ENCODE measurements at regions not wholly inside any gene's neighbourhood (a gene's known extent, or its start where the extent isn't known, plus 50 kb on each side); places are given as distances from the start of the nearest gene placed in this dataset.
"Not testable (repeated sequence)": the region's sequence is repeated elsewhere in the genome, so short reads cannot be mapped to it uniquely, and the experiment has no call there.

DNA sequence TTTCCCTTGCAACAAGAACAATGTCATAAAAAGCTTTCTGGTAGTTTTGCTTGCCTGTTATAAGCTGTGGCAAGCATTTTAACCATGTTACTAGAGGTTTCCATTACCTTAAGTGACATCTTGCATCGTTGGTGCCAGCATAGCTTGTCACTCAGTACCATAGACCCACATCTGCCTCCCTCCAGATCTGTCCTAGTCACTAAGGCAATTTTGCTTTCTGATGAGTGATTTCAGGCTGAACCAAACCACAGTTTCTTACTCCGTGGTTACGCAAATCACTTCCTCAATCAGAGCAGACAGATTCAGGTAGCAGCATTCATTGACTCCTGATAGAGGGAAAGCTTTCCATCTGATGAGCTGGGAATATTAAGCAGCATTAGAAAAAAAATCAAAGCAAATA, 1057.5 kb upstream of the FAM98A start:
- DNase-seq, result no peak

DNA sequence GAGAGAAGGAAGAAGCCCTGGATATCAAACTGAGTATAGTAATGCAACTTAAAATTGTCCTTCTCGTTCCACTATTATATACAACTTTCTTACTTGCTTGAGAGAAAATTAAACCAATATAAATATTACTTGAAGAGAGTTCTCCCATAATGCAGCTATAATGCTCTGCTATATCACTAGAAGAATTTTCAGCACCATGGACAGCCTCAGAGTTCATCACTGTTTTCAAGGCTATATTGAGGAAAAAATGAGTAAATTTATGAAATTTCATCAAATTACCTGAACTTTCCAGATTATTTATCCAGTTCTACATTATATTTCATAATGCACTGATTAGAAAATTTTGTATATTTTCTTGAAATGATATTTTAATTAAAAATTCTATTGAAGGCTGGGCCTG, 1053.5 kb upstream of the FAM98A start:
- DNase-seq, result no peak

GRCh38 chr2:34646901-34647300, 1047.8 kb upstream of the FAM98A start:
- no peak for DNase-seq

DNA sequence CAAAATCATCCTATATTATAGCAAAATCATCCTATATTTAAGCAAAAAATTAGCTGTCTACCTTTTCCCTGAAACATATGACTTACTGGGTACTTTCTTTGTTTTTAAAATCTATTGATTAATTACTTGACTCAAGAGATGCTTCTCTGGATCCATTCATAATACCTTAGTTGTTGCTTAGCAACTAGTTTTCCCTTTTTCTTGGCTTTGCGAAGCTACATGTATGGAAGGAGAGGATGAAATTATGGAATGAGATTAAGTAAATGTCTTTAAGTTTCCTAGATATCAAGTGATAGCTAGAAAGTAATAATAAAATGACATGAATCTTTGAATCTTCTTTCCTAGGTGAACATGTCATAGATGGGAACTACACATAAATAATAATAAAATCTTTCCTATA, 1033.2 kb upstream of the FAM98A start:
- no peak for DNase-seq

DNA sequence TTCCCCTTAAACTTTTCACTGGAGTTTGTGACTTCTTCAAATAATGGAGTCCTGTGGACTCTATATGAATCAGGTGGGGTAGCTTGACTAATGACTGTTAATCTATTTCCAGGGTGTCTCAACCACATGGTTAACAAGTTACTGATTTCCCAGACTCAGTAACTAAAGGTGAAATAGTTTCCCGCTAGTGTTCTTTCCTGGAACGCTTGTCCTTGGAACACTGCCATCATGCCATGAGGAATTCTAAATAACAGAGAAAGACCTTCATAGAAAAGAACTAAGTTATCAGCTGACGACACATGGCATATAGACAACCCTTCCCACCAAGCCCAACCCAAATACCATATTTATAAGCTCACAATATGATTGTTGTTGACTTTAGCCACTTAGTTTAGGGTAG, 1027.9 kb upstream of the FAM98A start:
- DNase-seq, result no peak

- no peak for DNase-seq
These were observed 1005.1 kb upstream of the FAM98A start for GRCh38 chr2:34604164-34604563.

GRCh38 chr2:34602262-34602661, 1003.2 kb upstream of the FAM98A start:
- no peak for DNase-seq

GRCh38 chr2:34601561-34601960, 1002.5 kb upstream of the FAM98A start:
- DNase-seq, result no peak

DNA sequence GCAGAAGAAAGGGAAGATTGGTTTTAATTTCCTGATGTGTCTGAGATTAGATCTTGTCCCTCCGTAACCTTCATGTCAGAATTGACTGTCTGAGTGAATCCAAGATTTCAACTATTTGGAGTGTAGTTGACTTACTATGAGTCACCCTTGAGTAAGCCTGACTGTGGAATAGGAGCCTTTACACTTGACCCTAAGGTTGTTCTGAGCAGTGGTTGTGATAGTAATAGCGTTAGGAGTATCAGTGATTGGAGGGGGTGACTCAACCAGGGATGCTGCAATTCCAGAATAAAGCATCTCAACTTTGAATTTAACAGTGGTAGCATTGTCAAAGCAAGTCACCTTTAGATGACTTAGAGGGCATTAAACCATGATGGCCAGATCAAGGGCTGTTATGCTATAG, 979.5 kb upstream of the FAM98A start:
- DNase-seq, result no peak

DNA sequence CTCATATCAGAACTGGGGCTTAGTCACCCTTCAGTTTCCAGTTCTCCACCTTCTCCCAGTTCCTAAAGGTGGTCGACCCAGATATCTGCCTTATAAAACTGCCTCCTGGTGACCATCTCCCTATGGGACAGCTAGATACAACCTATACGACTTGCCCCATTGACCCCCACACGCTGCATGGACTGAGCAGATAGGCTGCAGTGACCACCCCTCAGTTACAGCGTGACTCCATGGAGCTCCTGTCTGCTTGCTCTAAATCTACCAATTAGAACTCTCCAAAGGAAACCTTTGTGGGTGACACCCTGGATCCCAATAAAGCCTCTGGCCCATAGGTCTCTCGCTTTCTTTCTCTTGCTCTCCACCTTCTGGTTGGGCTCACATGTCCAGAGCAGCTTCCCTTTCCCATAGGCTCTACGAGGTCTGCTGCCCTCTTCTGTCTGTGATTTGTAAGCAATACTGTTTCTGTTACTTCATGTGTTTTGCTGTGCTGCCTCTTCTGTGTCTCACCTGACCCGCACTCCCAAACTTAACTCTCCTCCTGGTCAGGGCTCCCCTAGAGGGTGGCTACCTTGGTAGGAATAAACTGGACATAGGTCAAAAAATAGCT, 971.3 kb upstream of the FAM98A start:
- DNase-seq, result no peak

DNA sequence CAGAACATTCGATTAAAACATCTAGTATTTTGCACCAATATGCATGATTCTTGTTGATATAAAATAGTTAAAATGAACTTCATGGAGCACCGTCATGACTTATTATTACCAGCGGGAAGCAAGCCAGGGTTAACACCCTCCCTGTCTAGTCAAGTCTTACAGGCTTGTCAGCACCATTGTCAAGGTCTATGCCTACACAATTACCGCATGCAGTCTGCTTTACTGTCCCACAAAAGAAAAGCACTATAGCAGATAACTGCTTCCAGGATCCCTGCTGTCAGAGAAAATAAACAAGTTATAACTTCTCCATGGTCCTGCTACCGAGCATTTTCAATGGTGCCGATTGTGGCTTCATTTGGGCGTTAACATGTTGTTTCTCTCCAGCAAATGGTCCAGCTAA, 968.0 kb upstream of the FAM98A start:
- no peak for DNase-seq

DNA sequence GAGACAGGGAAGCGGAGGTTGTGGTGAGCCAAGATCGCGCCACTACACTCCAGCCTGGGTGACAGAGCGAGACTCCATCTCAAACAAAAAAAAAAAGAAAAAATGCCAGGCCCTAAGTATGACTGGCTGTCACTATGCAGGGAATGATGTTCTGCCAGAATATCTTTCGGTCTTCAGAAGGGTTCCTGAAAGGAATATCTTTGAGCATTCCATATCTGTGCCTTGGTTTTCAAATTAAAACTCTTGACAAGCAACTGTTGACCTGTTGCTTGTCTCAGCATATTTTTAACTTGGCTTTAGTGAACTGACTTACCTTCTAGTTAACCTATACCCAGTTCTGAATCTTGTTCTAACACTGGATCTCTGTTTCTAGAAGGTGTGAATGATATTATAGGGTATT, 953.2 kb upstream of the FAM98A start:
- DNase-seq, result no peak

DNA sequence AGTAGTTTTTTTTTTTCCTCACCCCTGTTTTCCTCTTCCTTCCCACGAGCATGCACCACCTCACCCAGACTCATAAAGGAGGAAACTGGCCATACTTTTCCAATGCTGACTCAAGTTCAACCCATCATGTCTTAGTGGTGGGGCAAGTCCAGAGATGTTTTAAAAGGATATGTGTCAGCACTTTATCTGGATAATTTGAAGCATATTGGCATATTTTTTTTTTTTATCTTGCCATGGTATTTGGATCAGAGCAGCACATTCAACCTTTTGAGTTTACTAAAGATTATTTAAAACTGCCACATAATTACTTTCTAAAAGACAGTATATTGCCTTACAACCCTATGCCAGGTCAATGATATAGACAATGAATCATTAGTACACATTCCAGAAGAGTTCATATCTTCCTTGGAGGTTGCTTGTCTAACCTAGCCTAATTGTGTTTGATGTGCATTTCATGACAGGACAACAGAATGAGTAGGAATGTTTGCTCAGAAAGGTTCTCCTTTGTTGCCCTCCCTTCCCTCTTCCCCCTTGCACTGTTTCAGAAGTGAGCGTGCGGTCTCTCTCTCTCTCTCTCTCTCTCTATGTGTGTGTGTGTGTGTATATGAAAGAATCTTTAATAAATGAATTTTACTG, 950.7 kb upstream of the FAM98A start:
- DNase-seq, result no peak

- DNase-seq, result no peak
These were observed 948.8 kb upstream of the FAM98A start for GRCh38 chr2:34547900-34548299.

DNA sequence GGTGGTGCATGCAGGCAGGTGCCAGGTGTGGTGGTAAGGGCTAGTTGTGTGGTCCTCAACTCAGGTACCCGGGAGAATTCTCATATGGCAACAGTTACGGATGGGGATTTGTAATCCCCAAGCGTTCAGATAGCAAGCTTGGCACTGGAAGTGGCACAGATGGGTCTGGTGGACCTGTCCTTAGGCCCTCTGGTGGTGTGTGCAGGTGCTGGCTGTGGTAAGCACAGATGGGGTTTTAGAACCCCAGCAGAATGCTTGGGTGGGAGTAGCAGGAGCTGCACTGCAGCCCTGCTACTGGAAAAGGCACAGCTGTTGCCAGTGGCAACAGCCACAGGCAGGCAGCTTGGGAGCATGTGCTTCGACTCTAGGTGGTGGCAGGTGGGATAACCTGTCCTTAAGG, 948.2 kb upstream of the FAM98A start:
- DNase-seq, result no peak

DNA sequence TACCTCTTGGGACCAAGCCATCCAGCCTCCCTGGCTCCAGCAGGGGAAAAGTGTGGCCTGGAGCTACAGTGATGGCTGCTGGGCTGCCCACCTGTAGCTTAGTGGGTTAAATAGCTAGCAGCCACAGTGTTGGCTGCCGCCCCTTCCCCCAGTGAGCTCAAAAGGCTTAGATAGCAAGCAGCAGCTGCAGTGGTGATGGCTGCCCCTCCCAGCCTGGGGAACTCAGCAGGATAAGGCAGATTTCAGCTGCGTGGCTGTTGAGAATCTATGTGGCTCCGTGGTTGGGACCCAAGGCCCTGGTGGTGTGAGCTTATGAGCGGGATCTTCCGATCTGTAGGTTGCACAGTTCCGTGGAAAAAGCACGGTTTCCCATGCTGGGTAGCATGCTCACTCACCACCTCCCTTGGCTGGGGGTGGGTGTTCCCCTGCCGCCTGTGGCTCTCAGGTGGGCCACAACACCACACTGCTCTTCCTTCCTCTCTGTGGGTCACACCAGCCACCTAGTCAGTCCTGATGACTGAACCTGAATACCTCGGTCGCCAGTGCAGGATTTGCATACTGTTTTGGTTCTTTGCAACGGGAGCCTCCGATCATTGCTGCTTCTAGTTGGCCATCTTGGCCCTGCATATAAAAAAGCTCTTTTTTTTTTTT, 946.5 kb upstream of the FAM98A start:
- no peak for DNase-seq

DNA sequence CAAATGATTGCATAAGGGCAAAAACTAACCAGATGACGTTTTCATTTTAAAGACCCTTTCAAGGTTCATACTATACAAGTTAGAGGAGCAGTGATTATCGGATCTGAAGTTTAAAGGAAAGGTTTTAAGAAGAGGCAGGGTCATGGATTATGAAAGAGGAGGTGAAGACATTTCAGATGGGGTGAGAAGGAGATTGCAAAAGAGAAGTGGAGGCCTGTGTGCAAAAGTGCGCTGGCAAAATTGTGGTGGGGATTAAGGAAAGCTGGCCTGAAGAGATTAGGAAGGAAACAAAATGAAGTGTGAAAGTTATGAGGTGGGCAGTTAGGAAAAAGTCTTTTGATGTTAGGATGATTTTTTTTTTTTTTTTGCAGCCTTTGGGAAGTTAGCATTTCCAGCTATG, 935.7 kb upstream of the FAM98A start:
- DNase-seq, result no peak

DNA sequence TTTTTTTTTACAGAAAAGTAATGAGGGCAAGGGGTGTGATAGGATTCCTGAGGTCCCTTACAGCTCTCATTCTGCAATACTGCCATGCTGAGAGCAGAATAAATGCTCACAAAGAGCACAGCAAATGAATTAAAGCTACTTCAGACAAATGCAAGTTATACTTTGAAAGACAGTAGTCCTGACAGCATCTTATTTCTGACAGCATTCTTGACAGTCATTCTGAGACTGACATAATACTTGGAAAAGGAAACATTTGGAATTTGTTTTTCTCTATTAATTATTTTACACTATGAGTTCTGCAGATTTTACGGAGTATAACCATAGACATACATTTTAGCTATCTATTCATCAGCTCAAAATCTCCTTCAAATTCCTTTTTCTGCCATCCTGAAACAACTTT, 935.2 kb upstream of the FAM98A start:
- DNase-seq, result no peak

DNA sequence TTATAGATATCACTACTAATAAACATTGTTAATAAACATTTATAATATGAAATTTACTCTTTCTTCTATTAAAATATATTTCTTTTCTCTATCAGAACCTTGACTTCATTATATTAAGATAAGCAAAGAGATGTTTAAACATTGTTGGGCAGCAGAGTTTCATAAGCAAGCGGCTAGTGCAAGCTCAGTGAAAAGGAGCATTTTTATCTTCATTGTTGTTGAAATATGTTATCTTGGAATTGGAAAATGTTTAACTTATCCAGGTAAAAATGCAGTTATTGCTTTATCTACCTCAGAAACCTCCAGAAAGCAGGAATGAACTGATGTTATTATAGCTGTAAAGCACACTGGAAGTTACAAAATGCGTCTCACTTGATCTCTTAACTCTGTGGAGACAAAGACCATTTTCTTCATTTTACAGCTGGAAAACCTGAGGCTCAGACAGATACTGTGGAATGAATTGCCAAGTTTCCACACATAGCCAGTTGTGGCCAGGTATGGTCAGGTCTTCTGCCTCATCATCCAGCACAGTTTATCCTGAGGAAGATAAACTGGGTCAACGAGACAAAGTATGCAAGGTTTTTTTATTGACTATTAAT, 934.6 kb upstream of the FAM98A start:
- no peak for DNase-seq

DNA sequence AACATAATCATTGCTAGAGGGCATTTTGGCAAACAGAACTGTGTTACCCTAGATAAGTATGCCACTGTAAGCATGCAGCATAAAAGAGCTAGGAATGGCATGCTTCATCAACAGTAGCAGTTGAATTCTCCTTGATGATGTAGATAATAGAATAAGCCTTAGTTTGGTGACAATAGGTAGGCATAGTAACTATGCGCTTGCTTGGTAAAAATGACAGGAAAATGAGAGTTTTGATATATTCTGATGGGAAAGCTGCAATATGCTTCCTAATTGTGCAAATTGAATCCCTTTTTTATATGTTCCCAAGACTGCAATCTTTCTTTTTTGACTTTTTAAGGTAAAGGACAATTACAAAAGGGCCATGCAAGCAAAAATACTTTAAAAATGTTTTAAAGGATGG, 930.9 kb upstream of the FAM98A start:
- DNase-seq, result no peak

DNA sequence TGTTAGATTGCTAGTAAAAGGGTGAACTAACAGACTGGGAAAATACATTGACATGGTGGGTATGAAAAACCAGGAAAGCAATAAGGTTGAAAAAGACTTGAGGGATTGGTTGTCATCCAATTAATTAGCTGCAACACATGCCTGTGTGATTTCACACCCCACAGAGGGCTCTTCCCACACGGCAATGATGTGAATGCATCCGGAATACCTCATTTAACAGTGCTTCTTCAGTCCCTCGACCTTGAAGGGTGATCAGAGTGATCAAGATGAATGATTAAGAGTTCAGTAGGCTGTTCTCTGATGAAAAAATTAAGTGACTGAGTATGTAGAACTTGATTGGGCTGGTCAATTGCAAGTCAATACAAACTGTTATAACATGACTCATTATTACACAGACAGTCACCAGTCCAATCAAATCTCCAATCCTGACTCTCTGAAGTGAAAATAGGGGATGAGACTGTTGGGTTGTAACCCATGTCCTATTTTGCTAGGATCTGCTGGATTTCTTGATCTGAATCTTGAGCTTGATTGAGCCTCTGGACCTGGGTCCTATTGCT, 924.9 kb upstream of the FAM98A start:
- DNase-seq, result no peak

GRCh38 chr2:34519659-34520058, 920.6 kb upstream of the FAM98A start:
- no peak for DNase-seq

DNA sequence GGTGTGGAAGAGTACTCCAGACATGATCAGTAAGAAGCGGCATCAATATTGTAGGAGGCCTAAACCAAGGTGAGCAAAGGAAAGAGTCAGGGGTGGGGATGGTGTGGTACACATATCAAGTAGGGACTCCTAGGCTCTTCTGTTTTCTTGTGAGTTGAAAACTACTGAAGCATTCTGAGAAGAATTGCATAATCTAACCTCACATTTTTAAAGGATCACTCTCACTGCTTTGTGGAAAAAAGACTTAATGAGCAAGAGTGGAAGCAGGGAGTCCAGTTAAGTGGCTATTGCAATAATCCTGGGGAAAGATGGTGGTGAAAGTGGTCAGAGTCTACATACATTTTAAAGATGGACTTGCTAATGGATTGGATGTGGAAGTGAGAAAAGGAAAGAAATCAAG, 899.5 kb upstream of the FAM98A start:
- DNase-seq, result no peak

DNA sequence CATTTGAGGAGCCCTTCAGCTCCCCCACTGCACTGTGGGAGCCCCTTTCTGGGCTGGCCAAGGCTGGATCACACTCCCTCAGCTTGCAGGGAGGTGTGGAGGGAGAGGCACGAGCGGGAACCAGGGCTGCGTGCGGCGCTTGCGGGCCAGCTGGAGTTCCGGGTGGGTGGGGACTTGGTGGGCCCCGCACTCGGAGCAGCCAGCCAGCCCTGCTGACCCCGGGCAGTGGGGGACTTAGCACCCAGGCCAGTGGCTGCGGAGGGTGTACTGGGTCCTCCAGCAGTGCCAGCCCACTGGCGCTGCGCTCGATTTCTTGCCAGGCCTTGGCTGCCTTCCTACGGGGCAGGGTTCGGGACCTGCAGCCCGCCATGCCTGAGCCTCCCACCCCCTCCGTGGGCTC, 895.1 kb upstream of the FAM98A start:
- DNase-seq, result not testable (repeated sequence)

Data from NK-92 treated with Interleukin-12 subunit alpha and Interleukin-12 subunit beta, amount 100 ng/mL, for 24 hours (cell line).